Loucy (cell line): ENCODE measurements at regions not wholly inside any gene's neighbourhood (a gene's known extent, or its start where the extent isn't known, plus 50 kb on each side); places are given as distances from the start of the nearest gene placed in this dataset.

ENCODE experiments used
- CTCF ChIP-seq: fragments of 200-600 bp; sonication (generic); conservative IDR thresholded peaks from 2 replicates; pipeline ENCODE4 v1.5.1; 2014; ENCODE audit warnings: mild to moderate bottlenecking, antibody characterized with exemption, low read length
- EZH2phosphoT487 ChIP-seq: fragments of 200-600 bp; IDR thresholded peaks from 2 replicates; pipeline ENCODE4 v1.6.1; 2018; ENCODE audit warnings: antibody characterized with exemption, mild to moderate bottlenecking, moderate library complexity, borderline replicate concordance

- no peak for TF ChIP-seq EZH2phosphoT487
- TF ChIP-seq CTCF: no peak
Measured at GRCh38 chr13:87302931-87303330, 368.2 kb upstream of the SLITRK5 start.
